CD4-positive, alpha-beta T cell treated with Interleukin-4 for 4 hours (primary cell): ENCODE measurements at regions not wholly inside any gene's neighbourhood (a gene's known extent, or its start where the extent isn't known, plus 50 kb on each side); places are given as distances from the start of the nearest gene placed in this dataset.
A peak's percentile ranks its signal among the peaks of the same experiment; 100 is the strongest.
"Not testable (repeated sequence)": the region's sequence is repeated elsewhere in the genome, so short reads cannot be mapped to it uniquely, and the experiment has no call there.

Source experiments
- DNase-seq: peaks from one replicate; pipeline ENCODE4 v3.0.0-alpha.2; 2020

DNA sequence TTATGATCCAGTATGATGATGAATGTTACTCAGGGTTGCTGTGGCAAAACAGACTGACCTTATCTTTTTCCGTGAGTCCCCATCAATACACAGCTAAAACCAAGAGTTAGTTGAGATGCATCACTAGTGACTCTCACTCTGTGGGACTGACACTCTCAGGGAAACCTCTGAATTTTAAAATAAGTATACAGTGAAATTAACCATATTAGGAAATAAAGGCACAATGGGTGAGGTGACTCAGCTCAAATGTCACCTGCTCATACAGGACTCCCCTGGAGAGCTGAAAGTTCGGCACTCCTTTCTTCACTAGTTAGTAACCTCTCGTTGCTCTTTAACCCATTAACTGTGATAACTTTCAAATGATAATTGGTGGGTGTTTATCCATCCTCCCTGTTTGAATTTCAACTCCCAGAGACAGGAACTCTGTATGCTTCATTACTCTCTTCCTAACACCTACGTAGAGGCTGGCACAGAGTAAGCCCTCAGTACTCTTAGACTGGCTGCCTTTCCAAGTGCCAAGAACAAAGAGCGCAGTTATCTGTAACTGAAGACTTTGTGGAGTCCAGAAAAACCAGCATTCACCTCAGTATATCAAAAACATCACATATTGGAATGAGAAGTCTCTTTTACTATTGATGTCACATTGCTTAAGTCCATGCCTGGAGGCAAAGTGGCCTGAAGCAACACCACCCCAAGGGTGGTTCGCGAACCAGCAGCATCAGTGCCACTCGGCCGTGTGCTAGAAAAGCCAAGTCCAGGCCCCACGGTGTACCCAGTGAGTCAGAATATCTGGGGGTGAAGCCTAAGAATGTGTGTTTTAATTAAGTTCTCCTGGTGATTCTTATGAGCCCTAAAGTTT is 91.1 kb downstream of the NIBAN1 start:
- DNase-seq = peak; percentile 35

DNA sequence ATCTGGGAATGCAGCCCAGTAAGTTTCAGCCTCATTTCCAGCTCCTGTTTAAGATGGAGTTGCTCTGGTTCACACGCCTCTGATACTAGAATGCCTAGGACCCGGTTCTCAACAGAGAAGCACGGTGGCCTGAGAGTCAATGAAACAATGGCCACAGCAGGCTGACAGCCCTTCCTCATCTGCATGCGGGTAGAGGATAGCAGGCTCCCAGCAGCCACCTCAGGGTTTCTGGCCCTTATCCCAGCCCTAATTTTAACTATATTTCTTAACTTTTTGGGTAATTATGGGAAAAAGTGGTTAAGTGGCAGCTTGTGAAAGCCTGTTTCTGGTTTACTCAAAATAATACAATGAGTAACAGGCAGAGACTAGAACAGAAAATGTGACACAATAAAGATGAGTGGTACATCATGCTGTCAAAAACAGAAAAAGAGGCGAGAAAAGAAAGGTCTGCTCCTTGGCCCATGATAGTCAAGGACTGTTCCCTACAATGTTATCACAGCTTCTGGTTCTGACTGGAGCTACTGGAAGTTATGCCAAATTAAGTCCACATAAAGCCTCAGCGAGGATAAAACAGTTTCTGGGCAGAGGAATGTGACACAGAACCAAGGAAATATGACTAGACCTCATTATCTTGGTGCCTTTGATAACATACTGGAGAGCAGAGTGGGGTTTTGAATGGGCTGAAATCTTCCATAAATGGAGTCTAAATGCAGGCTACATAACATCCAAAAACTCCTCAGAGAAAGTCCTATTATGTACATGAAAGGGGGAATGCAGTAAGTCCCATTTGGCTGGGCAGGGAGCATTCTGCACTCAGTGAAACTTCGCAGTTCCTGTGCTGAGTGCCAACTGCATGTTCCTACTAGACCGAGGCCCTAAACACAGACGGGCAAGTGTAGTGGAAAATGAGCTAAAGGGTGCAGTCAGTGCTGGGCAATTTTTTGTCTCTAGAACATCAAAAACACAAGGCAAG is 92.1 kb downstream of the NIBAN1 start:
- no peak for DNase-seq

DNA sequence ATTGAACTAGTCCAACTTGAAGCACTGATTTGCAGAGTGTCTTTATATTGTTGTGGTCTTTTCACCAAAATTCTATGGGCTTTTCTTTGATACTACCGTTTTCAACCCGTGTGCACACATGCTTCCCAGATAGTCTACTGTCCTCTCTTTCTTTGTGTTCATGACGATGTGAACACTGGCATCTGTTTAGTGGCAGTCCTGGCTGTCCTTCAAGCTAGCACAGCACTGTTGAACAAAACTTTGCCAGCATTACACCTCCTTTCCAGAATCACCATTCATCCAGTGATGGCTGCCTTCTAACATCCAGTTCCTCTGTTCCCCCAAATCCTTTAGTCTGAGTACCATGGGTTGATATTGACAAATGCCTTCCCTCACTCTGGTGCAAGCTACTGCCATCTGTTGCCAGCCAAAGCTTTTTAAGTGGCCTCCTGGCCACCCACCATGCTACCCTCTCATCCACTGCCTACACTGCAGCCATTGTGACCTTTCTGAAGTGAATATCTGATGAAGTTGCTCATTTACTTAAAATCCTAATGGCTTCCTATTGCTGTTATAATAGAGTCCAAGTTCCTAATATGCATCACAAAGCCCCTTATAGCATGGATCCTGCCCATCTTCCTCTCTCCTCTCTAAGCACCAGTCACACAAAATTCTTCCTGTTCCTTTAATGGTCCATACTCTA is 94.3 kb downstream of the NIBAN1 start:
- DNase-seq = no peak

DNA sequence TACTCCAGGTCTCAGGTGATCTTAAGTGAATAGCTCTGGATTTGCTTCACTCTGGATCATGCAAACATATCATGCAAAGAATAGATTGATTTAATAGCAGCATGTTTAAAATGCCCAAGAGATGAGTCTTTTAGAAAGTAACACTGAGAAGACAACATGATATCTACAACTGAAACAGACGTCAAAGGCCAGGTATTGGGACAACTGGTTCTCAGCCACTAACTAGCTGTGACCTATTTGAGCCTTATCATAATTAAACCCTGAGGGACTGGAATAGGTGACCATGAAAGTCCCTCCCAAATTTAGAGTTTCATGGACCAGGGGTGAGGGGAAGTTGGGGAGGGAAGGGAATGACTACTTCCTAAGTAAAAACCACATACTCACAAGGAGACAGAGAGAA is 95.7 kb downstream of the NIBAN1 start:
- DNase-seq = no peak

- no peak for DNase-seq
These were observed 96.3 kb downstream of the NIBAN1 start for GRCh38 chr1:184878002-184878401.

DNA sequence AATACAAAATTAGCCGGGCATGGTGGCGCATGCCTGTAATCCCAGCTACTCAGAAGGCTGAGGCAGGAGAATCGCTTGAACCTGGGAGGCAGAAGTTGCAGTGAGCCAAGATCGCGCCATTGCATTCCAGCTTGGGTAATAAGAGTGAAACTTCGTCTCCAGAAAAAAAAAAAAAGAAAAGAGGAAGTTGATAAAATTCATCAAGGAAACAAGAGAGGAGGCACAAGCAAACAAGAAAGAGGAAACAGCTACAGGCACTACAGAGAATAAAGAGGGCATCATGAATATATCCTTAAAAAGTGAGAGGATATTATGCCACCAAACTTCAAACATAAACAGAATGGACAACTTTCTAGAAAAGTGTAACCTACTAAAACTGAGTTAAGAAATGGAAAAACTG is 98.3 kb downstream of the NIBAN1 start:
- DNase-seq = not testable (repeated sequence)

- DNase-seq = no peak
These were observed 99.1 kb downstream of the NIBAN1 start for GRCh38 chr1:184875218-184875617.

- peak; percentile 59 for DNase-seq
These were observed 104.0 kb downstream of the NIBAN1 start for GRCh38 chr1:184870319-184870718.

DNA sequence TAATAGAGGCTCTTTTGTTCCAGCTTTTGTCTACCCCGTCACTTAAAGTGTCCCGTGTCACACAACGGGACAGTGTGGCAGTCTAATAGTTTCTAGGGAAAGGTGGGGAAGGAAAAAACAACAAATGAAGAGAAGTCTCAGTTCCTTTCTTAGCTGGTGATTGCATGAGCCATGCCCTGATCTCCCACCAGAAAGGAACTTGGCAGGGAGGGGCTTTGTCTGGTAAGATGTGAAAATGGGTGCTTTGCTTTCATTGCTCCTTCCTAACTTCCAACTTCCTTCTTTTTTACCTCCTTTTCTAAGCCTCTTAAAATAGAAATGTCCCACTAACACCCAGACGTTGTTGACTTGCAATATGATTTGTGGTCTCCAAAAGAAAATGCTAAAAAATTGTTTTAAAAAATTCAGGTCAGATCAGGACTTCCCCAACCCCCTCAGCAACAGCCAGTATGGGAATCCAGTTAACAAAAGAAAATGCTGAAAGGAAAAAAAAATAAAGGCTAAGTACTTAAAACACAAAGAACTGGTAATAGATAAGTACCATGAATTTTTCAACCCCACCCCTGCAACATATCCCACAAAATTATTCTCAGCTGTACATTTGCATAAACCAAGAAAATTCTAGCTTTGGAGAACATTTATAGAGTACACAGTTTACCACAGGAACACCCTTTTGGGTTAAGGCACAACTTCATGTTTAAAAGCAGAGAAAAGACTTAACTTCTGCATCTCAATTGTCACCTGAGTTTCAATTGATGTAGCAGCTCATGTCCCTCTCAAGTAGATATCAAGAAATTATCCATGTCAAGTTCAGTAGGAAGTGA is 106.2 kb downstream of the NIBAN1 start:
- no peak for DNase-seq

- peak; percentile 93 for DNase-seq
These were observed 107.1 kb downstream of the NIBAN1 start for GRCh38 chr1:184866991-184867788.

DNA sequence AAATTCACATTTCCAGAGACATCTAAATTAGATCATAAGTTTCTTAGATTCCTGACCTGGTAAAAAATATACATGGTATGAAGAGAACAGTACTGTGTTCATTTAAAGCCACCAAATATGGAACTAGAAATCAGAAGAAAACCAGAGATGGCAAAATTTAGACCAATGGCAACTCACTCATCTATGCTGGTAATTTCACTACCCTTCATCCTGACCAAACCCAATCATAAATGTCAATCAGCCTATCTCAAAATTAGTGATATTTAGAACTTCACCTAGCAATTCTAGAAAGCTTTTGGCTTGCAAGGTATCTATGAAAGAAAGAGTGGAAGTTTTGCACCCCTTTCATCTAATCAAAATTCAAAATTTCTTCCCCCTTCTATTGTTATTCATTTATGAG is 107.7 kb downstream of the NIBAN1 start:
- no peak for DNase-seq

DNA sequence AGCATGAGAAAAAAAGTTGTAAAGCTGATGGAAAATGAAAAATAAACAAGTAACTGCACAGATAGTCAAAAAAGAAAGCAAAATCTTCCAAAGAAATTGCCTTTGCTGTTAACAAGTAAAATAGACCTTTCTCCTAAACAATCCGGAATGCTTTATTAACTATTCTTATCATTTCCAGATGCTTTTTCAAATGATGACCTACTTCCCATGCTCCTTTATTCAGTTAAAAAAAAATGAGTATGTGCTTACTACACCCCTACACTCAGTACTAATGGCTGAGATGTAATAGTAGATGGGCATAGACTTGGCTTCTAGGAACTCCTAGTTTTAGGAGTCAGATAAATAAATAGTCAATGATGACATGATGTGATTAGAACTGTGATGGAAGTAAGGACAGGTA is 108.5 kb downstream of the NIBAN1 start:
- no peak for DNase-seq

DNA sequence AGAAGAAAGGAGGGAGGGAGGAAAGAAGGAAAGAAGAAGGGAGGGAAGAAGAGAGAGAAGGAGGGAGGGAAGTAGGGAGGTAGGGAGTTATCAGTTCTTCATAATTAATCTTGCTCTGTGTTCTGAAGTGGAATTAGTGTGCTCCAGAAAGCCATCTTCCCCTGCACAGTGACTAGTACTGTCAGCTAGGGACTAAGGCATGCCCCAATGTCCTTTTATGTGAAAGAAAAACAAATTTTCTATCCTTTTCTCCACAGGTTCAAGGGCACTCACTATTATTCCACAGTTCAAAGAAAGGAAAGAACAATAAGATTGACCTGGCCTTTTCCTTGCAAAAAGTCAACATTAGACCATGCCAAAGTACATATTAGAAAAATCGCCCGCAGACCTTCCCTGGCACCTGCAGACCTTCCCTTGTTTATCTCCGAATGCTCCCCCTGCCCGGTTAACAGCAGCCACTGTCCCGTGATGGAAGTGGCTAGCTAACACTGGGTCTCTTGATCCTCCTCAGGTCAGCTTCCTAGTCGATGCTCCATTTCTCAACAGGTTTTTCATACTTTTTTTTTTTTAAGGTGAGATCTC is 107.2 kb upstream of the EDEM3 start:
- DNase-seq = no peak

DNA sequence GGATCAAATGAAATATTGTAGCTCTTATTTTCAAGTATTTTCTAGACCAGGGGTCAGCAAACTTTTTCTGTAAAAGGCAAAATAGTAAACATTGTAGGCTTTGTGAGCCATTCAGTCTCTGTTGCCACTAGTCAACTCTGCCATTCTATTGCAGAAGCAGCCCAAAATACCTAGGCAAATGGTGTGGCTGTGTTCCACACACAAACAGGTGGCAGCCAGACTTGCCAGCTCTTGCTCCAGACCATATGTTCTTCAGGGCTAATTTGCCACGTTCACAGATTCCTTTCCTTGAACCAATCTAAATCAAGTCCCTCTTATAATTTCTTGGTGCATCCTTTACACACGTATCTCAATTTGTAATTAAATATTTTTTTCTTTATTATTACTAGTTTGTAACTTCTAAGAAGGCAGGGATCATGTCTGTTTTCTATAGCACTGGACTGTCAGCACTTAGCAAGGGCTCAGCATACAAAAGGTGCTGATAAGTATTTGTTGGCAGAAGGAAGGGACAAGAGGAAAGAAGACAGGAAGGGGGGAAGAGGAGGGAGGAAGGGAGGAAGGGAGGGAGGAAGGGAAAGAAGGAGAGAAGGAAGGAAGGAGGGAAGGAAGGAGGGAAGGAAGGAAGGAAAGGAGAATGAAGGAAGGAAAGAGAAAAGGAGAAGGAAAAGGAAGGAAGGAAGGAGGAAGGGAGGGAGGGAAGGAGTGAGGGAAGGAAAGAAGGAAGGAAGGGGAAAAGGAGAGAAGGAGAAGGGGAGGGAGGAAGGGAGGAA is 106.5 kb upstream of the EDEM3 start:
- DNase-seq = no peak

- no peak for DNase-seq
These were observed 105.9 kb upstream of the EDEM3 start for GRCh38 chr1:184860535-184860934.

DNA sequence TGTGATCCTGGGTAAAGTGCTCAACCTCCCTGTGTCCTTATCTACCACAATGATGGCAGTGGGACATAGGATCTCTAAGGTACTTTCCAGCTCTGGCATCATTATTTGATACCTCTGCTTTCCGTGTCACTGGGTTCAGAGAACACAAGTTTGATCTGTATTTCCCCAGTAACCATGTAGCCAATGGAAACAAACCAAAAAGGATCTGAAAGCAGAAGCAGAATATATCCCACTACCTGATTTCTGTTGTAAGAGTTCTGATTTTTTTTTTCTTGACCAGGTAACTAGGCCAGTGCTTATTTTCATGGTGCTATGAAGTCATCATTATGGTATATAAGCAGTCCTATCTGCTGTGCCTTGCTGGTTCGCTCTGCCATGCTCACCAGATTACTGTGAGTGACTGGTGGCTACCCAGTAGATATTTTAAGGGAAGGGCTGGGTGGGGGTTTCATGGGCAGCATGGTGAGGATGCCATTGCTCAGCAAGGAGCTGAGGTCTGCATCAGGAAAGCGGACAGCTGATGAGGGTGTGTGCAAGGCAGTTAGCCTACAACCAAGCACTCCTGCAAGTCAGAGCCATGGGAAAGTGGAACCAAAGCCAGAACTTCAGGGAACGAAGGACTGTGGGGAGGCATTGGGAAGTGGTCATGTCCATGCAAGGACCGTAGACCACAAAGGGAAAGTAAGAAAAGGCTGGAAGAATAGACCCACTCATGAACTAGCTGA is 104.9 kb upstream of the EDEM3 start:
- DNase-seq = no peak

DNA sequence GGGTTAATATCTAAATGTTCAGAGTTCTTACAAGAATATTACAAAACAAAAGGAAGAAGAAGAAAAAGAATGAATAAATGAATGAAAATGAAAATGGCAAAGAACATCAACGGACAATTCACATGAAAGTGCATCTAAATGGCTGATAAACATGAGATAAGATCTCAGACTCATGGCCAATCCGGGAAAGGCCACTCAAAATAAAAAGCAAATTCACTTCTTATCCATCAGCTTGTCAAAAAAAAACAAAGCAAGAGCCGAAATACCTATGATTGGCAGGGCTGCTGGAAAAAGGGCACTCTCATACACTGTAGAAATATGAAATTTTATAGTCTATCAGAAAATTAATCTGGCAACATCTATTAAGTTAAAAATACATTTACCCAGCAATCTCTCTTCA is 103.6 kb upstream of the EDEM3 start:
- DNase-seq = no peak

- no peak for DNase-seq
These were observed 100.0 kb upstream of the EDEM3 start for GRCh38 chr1:184854496-184855140.

DNA sequence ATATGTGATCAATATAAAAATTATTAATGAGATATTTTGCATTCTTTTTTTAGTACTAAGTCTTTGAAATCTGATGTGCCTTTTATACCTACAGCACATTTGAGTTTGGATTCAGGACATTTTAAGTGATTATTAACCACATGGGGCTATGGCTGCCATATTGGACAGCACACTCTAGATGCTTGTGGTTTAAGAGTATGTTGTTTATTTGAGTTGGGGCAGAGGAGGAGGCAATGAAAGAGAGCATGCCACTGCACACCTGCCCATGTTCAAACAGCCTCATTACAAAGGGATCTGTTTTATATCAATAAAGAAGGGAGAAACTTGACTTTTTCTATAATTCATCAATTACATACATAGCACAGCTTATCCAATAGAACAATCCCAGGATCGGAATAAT is 99.4 kb upstream of the EDEM3 start:
- DNase-seq = no peak
